Nephron progenitor cell (in vitro differentiated cells): ENCODE measurements at regions not wholly inside any gene's neighbourhood (a gene's known extent, or its start where the extent isn't known, plus 50 kb on each side); places are given as distances from the start of the nearest gene placed in this dataset.
"Not testable (repeated sequence)": the region's sequence is repeated elsewhere in the genome, so short reads cannot be mapped to it uniquely, and the experiment has no call there.

Source experiments
- DNase-seq: peaks from one replicate; pipeline ENCODE4 v3.0.0; 2021
- H3K27ac Mint-ChIP-seq: 2 replicates; pipeline ENCODE4 v1.8.0; 2021; ENCODE audit warnings: mild to moderate bottlenecking, moderate library complexity, mixed read lengths
- H3K27me3 Mint-ChIP-seq: 2 replicates; pipeline ENCODE4 v1.8.0; 2021; ENCODE audit warnings: mild to moderate bottlenecking, low read depth, mixed read lengths; ENCODE audit not compliant: poor library complexity
- H3K36me3 Mint-ChIP-seq: 2 replicates; pipeline ENCODE4 v1.8.0; 2021; ENCODE audit warnings: low read depth, mixed read lengths
- H3K4me1 Mint-ChIP-seq: 2 replicates; pipeline ENCODE4 v1.8.0; 2021; ENCODE audit warnings: mixed read lengths
- H3K4me3 Mint-ChIP-seq: 2 replicates; pipeline ENCODE4 v1.8.0; 2021; ENCODE audit warnings: mild to moderate bottlenecking, moderate library complexity, mixed read lengths
- H3K9me3 Mint-ChIP-seq: 2 replicates; pipeline ENCODE4 v1.8.0; 2021; ENCODE audit warnings: mild to moderate bottlenecking, moderate library complexity, mixed read lengths
- TF ChIP-seq, protein P1 (sequence below): fragments of 200-600 bp; sonication (generic); IDR thresholded peaks from 2 replicates; pipeline ENCODE4 v1.5.0; 2021; ENCODE audit warnings: antibody characterized with exemption

DNA sequence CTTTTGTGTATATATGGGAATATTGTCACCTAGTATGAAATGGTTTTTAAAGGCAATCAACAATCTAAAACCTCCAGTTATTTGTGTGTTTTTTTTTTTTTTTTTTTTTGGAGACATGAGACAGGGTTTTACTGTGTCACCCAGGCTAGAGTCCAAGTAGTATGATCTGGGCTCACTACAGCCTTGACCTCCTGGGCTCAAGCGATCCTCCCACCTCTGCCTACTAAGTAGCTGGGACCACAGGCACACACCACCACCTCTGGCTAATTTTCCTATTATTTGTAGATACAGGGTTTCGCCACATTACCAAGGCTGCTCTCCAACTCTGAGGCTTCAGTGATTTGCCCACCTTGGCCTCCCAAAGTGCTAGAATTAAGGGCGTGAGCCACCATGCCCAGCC, 349.9 kb downstream of the UTRN start:
- H3K4me3 Mint-ChIP-seq, result no peak overlapping the region
- TF ChIP-seq, protein P1, sequence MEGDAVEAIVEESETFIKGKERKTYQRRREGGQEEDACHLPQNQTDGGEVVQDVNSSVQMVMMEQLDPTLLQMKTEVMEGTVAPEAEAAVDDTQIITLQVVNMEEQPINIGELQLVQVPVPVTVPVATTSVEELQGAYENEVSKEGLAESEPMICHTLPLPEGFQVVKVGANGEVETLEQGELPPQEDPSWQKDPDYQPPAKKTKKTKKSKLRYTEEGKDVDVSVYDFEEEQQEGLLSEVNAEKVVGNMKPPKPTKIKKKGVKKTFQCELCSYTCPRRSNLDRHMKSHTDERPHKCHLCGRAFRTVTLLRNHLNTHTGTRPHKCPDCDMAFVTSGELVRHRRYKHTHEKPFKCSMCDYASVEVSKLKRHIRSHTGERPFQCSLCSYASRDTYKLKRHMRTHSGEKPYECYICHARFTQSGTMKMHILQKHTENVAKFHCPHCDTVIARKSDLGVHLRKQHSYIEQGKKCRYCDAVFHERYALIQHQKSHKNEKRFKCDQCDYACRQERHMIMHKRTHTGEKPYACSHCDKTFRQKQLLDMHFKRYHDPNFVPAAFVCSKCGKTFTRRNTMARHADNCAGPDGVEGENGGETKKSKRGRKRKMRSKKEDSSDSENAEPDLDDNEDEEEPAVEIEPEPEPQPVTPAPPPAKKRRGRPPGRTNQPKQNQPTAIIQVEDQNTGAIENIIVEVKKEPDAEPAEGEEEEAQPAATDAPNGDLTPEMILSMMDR, result no peak
- no peak for DNase-seq
- H3K4me1 Mint-ChIP-seq, result peaks cover 4% of the 10 kb centered on the region
- peaks cover 3% of the 10 kb centered on the region for H3K27me3 Mint-ChIP-seq
- H3K36me3 Mint-ChIP-seq, result peaks cover 4% of the 10 kb centered on the region
- no peaks in the 10 kb centered on the region for H3K9me3 Mint-ChIP-seq
- no peak overlapping the region for H3K27ac Mint-ChIP-seq

DNA sequence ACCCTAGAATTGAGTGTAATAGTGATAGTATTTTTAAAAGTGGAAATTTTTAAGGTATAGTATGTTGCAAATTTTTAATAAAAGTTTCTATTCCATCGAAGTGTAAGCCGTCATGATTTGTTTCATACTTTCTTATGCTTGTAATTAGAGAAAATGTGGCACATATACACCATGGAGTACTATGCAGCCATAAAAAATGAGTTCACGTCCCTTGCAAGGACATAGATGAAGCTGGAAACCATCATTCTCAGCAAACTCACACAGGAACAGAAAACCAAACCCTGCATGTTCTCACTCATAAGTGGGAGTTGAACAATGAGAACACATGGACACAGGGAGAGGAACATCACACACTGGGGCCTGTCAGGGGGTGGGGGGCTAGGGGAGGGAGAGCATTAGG, 350.9 kb downstream of the UTRN start:
- not testable (repeated sequence) for H3K4me1 Mint-ChIP-seq, DNase-seq, H3K9me3 Mint-ChIP-seq, H3K36me3 Mint-ChIP-seq, H3K27me3 Mint-ChIP-seq, H3K4me3 Mint-ChIP-seq, H3K27ac Mint-ChIP-seq

DNA sequence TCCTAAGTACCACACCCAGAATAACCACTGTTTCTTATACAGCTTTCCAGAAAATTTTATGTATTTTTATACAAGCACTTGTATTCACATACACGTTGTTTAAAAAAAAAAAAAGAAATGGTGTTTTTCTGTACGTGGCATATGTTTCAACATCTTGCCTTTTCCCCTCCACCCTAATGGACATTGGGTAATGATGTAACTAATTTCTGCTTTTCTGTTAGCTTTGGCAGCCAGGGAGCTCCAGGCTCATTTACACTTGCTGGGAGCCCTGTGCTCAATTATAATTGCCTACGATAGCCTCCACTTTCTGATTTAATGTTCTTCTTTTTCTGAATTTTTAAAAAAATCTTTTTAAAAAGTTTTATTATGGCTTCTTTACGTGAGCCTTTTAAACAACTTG, 352.4 kb downstream of the UTRN start:
- Mint-ChIP-seq H3K36me3 (no peaks in the 10 kb centered on the region), H3K27ac (no peak overlapping the region), H3K4me3 (no peak overlapping the region), H3K4me1 (no peaks in the 10 kb centered on the region), H3K9me3 (no peaks in the 10 kb centered on the region), H3K27me3 (no peaks in the 10 kb centered on the region)
- DNase-seq, result no peak
- TF ChIP-seq, protein P1, result no peak

- H3K4me3 Mint-ChIP-seq, result no peak overlapping the region
- H3K9me3 Mint-ChIP-seq, result no peaks in the 10 kb centered on the region
- DNase-seq, result no peak
- no peaks in the 10 kb centered on the region for H3K36me3 Mint-ChIP-seq
- TF ChIP-seq, protein P1, result no peak
- H3K27me3 Mint-ChIP-seq, result no peaks in the 10 kb centered on the region
- H3K4me1 Mint-ChIP-seq, result no peaks in the 10 kb centered on the region
- H3K27ac Mint-ChIP-seq, result no peak overlapping the region
Measured at GRCh38 chr6:144639654-144640053, 354.5 kb downstream of the UTRN start.

- H3K27ac Mint-ChIP-seq, result no peak overlapping the region
- TF ChIP-seq, protein P1, result no peak
- H3K4me1 Mint-ChIP-seq, result peaks cover 6% of the 10 kb centered on the region
- H3K27me3 Mint-ChIP-seq, result no peaks in the 10 kb centered on the region
- H3K4me3 Mint-ChIP-seq, result no peak overlapping the region
- H3K9me3 Mint-ChIP-seq, result no peaks in the 10 kb centered on the region
- H3K36me3 Mint-ChIP-seq, result no peaks in the 10 kb centered on the region
- no peak for DNase-seq
Measured at GRCh38 chr6:144641286-144641685, 356.2 kb downstream of the UTRN start.

DNA sequence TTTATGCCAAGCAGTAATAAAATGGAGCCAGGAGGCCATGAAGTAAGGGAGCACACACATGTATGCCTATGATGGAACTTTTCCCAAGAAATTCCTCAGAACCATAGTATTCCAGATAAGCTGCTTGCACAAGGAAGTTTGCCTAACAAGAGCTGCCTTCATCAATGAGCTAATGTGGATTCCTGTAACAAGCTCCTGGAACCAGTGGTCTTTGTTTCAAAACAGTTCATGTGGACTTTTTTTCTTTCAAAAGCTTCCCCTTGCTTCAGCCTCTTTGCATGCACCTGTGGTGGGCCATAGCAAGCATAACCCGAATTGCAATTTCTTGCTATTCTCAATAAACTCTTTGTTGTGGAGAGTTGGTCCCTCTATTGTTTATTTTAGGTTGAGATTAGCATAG, 359.6 kb downstream of the UTRN start:
- Mint-ChIP-seq H3K27me3 (no peaks in the 10 kb centered on the region), H3K4me3 (no peak overlapping the region), H3K36me3 (peaks cover 6% of the 10 kb centered on the region), H3K27ac (no peak overlapping the region), H3K4me1 (peaks cover 15% of the 10 kb centered on the region), H3K9me3 (peaks cover 5% of the 10 kb centered on the region)
- no peak for DNase-seq
- TF ChIP-seq, protein P1, result no peak
